A673 (cell line): ENCODE measurements at regions not wholly inside any gene's neighbourhood (a gene's known extent, or its start where the extent isn't known, plus 50 kb on each side); places are given as distances from the start of the nearest gene placed in this dataset.

Experiments used
- BruUV-seq: library from RNA; stranded (reverse); fragments of 400-500 nt; replicated peaks from 2 replicates; lab custom pipeline; 2021; lab: Mats Ljungman, UMichigan
- CTCF ChIA-PET: fragments of 300-600 bp; sonication (Branson Sonifier 250); formaldehyde crosslinking; loops from one replicate; lab custom pipeline; 2022; ENCODE audit warnings: antibody characterized with exemption; lab: Charles Lee
- POLR2A ChIA-PET: fragments of 300-600 bp; sonication (Branson Sonifier 250); formaldehyde crosslinking; loops from one replicate; lab custom pipeline; 2022; ENCODE audit warnings: antibody characterized with exemption; ENCODE audit not compliant: low non-redundant PET; lab: Charles Lee
- DNase-seq: peaks from one replicate; pipeline ENCODE4 v3.0.0-alpha.2; 2015; ENCODE audit warnings: low spot score
- H3K27ac ChIP-seq: fragments of 200-600 bp; sonication (generic); 2 replicates; pipeline ENCODE4 v1.5.1; 2016; ENCODE audit warnings: mixed run types, low read depth, mild to moderate bottlenecking, mixed read lengths, antibody characterized with exemption, low read length; ENCODE audit not compliant: poor library complexity, severe bottlenecking
- H3K27me3 ChIP-seq: fragments of 200-600 bp; sonication (generic); replicated peaks from 2 replicates; pipeline ENCODE4 v1.6.1; 2017; ENCODE audit warnings: mixed run types, low read depth, mild to moderate bottlenecking, mixed read lengths, antibody characterized with exemption, low read length; ENCODE audit not compliant: insufficient read depth, poor library complexity
- H3K36me3 ChIP-seq: fragments of 200-600 bp; sonication (generic); 2 replicates; pipeline ENCODE4 v1.6.1; 2016; ENCODE audit warnings: mixed run types, mild to moderate bottlenecking, mixed read lengths, antibody characterized with exemption, low read length; ENCODE audit not compliant: insufficient read depth, poor library complexity, severe bottlenecking
- H3K4me1 ChIP-seq: fragments of 200-600 bp; sonication (generic); 2 replicates; pipeline ENCODE4 v1.6.1; 2017; ENCODE audit warnings: mixed run types, mild to moderate bottlenecking, mixed read lengths, antibody characterized with exemption, low read length; ENCODE audit not compliant: insufficient read depth, poor library complexity, severe bottlenecking
- H3K4me3 ChIP-seq: fragments of 200-600 bp; sonication (generic); 2 replicates; pipeline ENCODE4 v1.5.1; 2016; ENCODE audit warnings: low read depth, mixed run types, mild to moderate bottlenecking, mixed read lengths, low read length; ENCODE audit not compliant: poor library complexity, severe bottlenecking
- H3K9me3 ChIP-seq: fragments of 200-600 bp; sonication (generic); 2 replicates; pipeline ENCODE4 v1.6.1; 2016; ENCODE audit warnings: mixed run types, low read depth, mild to moderate bottlenecking, mixed read lengths, antibody characterized with exemption, low read length; ENCODE audit not compliant: poor library complexity, severe bottlenecking
- EZH2 ChIP-seq: fragments of 200-600 bp; sonication (generic); IDR thresholded peaks from 2 replicates; pipeline ENCODE4 v1.6.1; 2017; ENCODE audit warnings: borderline replicate concordance, low read depth, mild to moderate bottlenecking, mixed read lengths, antibody characterized with exemption, low read length; ENCODE audit not compliant: poor library complexity, severe bottlenecking
- intact Hi-C: fragments of 100-400 bp; cut with micrococcal nuclease; formaldehyde crosslinking; loops from one replicate; pipeline ENCODE4 v1.10.0; 2022; ENCODE audit not compliant: unreplicated experiment
- TF ChIP-seq, protein P1 (sequence below): fragments of 300-800, 200-600 bp; sonication (generic); conservative IDR thresholded peaks from 2 replicates; pipeline ENCODE4 v1.5.1; 2017; ENCODE audit warnings: low read depth, mild to moderate bottlenecking, antibody characterized with exemption, low read length, moderate library complexity, mixed read lengths

DNA sequence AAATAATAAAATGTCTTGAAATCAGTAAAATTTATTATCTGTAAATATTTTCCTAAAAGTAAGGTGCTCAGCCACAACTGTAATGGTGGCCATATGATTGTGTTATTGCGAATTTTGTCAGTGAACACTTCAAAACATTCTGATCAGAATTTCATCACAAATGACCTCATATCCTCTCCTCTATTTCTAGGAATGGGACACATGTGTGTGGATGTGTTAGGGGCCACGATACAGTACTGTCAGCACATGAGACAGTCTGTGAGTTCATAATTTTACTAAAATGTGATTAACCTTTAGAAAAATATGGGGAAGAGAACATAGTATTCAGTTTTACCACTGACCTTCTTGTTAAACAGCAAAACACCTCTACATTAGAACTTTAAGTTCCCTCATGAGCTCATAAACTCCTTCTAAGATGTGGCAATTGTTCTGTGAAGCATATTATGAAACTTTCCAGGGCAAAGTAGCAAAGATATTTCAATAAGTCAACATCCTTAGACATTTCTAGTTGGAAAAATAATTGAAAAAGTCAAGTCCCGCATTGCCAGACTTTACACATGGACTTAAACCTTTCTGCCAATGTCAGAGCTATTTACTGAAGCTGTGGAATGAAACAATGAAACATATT lies 158.2 kb upstream of the ABI3BP start:
- DNase-seq: no peak
- no peak overlapping the region for H3K27ac ChIP-seq
- CTCF ChIA-PET: no interaction called here
- no peaks in the 10 kb centered on the region for H3K9me3 ChIP-seq
- no peaks in the 10 kb centered on the region for H3K36me3 ChIP-seq
- H3K4me3 ChIP-seq: no peak overlapping the region
- no peak for TF ChIP-seq EZH2
- TF ChIP-seq, protein P1, sequence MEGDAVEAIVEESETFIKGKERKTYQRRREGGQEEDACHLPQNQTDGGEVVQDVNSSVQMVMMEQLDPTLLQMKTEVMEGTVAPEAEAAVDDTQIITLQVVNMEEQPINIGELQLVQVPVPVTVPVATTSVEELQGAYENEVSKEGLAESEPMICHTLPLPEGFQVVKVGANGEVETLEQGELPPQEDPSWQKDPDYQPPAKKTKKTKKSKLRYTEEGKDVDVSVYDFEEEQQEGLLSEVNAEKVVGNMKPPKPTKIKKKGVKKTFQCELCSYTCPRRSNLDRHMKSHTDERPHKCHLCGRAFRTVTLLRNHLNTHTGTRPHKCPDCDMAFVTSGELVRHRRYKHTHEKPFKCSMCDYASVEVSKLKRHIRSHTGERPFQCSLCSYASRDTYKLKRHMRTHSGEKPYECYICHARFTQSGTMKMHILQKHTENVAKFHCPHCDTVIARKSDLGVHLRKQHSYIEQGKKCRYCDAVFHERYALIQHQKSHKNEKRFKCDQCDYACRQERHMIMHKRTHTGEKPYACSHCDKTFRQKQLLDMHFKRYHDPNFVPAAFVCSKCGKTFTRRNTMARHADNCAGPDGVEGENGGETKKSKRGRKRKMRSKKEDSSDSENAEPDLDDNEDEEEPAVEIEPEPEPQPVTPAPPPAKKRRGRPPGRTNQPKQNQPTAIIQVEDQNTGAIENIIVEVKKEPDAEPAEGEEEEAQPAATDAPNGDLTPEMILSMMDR: no peak
- POLR2A ChIA-PET: no interaction called here
- peaks cover 66% of the 10 kb centered on the region for H3K27me3 ChIP-seq
- no TSS peak for BruUV-seq
- intact Hi-C loops: no loop called here
- H3K4me1 ChIP-seq: no peaks in the 10 kb centered on the region

DNA sequence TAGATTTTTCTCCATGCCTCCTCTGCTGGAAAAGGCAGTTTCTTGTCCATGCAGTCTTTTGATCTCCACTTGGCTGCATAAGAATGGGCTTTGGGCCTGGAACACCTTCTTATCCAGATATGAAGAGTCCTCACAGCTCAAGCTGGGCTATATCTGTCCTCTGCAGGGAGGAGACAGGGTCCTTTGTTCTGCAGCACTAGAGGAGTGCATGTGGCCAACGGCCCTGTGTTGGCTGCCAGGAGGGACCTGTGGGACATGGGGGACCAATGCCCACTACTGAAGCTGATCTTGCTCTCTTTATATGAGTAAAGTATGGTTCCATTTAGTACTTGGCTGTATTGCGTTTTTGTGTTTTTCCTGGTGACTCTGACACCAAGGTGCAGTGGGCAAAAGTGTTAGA lies 157.3 kb upstream of the ABI3BP start:
- intact Hi-C loops: no loop called here
- Histone ChIP-seq H3K9me3 (no peaks in the 10 kb centered on the region), H3K36me3 (no peaks in the 10 kb centered on the region), H3K27ac (no peak overlapping the region), H3K4me3 (no peak overlapping the region), H3K4me1 (no peaks in the 10 kb centered on the region), H3K27me3 (peaks cover 59% of the 10 kb centered on the region)
- ChIA-PET CTCF (no interaction called here), POLR2A (no interaction called here)
- no TSS peak for BruUV-seq
- DNase-seq: no peak
- no peak for TF ChIP-seq EZH2
- TF ChIP-seq, protein P1: no peak

GRCh38 chr3:101149707-101150106 lies 156.5 kb upstream of the ABI3BP start:
- ChIA-PET CTCF (no interaction called here), POLR2A (no interaction called here)
- H3K36me3 ChIP-seq: no peaks in the 10 kb centered on the region
- H3K4me1 ChIP-seq: no peaks in the 10 kb centered on the region
- TF ChIP-seq EZH2: no peak
- TF ChIP-seq, protein P1: no peak
- no peak for DNase-seq
- no peak overlapping the region for H3K27ac ChIP-seq
- H3K27me3 ChIP-seq: peaks cover 65% of the 10 kb centered on the region
- H3K9me3 ChIP-seq: no peaks in the 10 kb centered on the region
- BruUV-seq: no TSS peak
- intact Hi-C loops: no loop called here
- H3K4me3 ChIP-seq: no peak overlapping the region
